ENCODE measurements at regions not wholly inside any gene's neighbourhood (a gene's known extent, or its start where the extent isn't known, plus 50 kb on each side); places are given as distances from the start of the nearest gene placed in this dataset.

DNA sequence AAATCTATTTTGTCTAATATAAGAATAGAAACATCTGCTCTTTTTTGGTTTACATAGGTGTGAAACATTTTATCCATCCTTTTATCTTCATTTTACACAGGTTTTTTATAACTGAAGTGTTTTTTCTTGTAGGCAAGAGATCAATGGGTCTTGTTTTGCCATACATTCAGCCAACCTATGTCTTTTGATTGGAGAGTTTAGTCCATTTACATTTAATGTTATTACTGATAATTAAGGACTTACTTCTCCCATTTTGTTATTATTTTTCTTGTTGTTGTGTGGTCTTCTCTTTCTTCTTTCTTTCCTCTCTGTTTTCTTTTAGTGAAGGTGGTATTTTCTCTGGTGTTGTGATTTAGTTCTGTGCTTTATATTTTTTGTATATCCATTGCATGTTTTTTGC lies 785.3 kb downstream of the ARAP2 start:
- no peaks in the 10 kb centered on the region for H3K79me1 ChIP-seq (ENCODE audit: insufficient read depth, low read depth, low read length, poor library complexity, severe bottlenecking)
- TF ChIP-seq CTCF (conservative IDR thresholded peaks at IDR 0.05), result no peak

More for the DNA sequence above, 785.3 kb downstream of the ARAP2 start:
- no peak overlapping the region for H3K27ac ChIP-seq (ENCODE audit: insufficient read length, low read depth, low read length)
- DNase-seq, result no peak
- H3K27me3 ChIP-seq (ENCODE audit: insufficient read depth, low read length), result no peaks in the 10 kb centered on the region
- no peak overlapping the region for H2AK5ac ChIP-seq (ENCODE audit: insufficient read length, low read length)
- H2BK120ac ChIP-seq (ENCODE audit: low read depth, low read length, poor library complexity, severe bottlenecking), result no peak overlapping the region
- H3T11ph ChIP-seq (ENCODE audit: low read length), result no peak overlapping the region
- no peak overlapping the region for H4K5ac ChIP-seq (ENCODE audit: insufficient read length, low read depth, low read length)
- H4K91ac ChIP-seq (ENCODE audit: insufficient read length, low read depth, low read length), result no peak overlapping the region
- no peak overlapping the region for H2BK15ac ChIP-seq (ENCODE audit: low read depth, low read length)
- H3K18ac ChIP-seq (ENCODE audit: insufficient read length, low read depth, low read length), result no peak overlapping the region
- H3K9me3 Mint-ChIP-seq, result peaks cover 20 to 22% of the 10 kb centered on the region in 2 experiments
- H3K9me3 ChIP-seq (ENCODE audit: control insufficient read depth, low read depth, low read length), result no peaks in the 10 kb centered on the region
- H3K23ac ChIP-seq (ENCODE audit: insufficient read length, low read depth, low read length), result no peak overlapping the region
- H4K20me1 ChIP-seq (ENCODE audit: control insufficient read depth, insufficient read depth, insufficient read length), result no peaks in the 10 kb centered on the region
- no peak overlapping the region for H2BK20ac ChIP-seq (ENCODE audit: low read depth, low read length, poor library complexity, severe bottlenecking)
- H2AFZ ChIP-seq (ENCODE audit: low read length), result no peak overlapping the region
- peaks cover 0 to 5% of the 10 kb centered on the region in 2 experiments; a peak in 2 of 4 replicates for H3K4me1 Mint-ChIP-seq
- no peak overlapping the region for H3K4me2 ChIP-seq (ENCODE audit: insufficient read depth, insufficient read length, low read length)
- no peaks in the 10 kb centered on the region for H3K79me2 ChIP-seq (ENCODE audit: insufficient read depth, low read length)
- no peaks in the 10 kb centered on the region for H3K4me1 ChIP-seq (ENCODE audit: insufficient read depth, low read length)
- no peak overlapping the region for H3K4ac ChIP-seq (ENCODE audit: low read depth, low read length)
- H3K27ac Mint-ChIP-seq, result no peak overlapping the region
- no peak overlapping the region for H3K4me3 Mint-ChIP-seq
- no peak overlapping the region for H3K56ac ChIP-seq (ENCODE audit: insufficient read length, low read depth, low read length)
- peaks cover 0 to 28% (median 2%) of the 10 kb centered on the region in 3 experiments; a peak in 4 of 7 replicates for H3K36me3 Mint-ChIP-seq (ENCODE audit: insufficient read depth in 1 of 3, low read depth in 3 of 3)
- H4K8ac ChIP-seq (replicated peaks; ENCODE audit: insufficient read length, low read depth, low read length), result no peak overlapping the region
- no peaks in the 10 kb centered on the region for H3K23me2 ChIP-seq (ENCODE audit: insufficient read length, low read depth, low read length, poor library complexity, severe bottlenecking)
- no peak overlapping the region for H3K14ac ChIP-seq (ENCODE audit: insufficient read depth, low read length)
- H2BK12ac ChIP-seq (ENCODE audit: insufficient read length, low read depth, low read length), result no peak overlapping the region
- no peak overlapping the region for H2BK5ac ChIP-seq (ENCODE audit: insufficient read length, low read length)
- no peaks in the 10 kb centered on the region; the same call in 1 of the 2 replicates for H3K27me3 Mint-ChIP-seq (ENCODE audit: low read depth)
- no peak overlapping the region for H3K9ac ChIP-seq (ENCODE audit: extremely low read depth, insufficient read length, low read length)

Data from H9 (cell line).